PC-3 (cell line): ENCODE measurements at regions not wholly inside any gene's neighbourhood (a gene's known extent, or its start where the extent isn't known, plus 50 kb on each side); places are given as distances from the start of the nearest gene placed in this dataset.

Experiments used
- EZH2phosphoT487 ChIP-seq: fragments of 300-600 bp; sonication (generic); IDR thresholded peaks from 2 replicates; pipeline ENCODE4 v1.6.1; 2018; ENCODE audit warnings: mild to moderate bottlenecking, antibody characterized with exemption, low read length, borderline replicate concordance
- TF ChIP-seq, protein P1 (sequence below): fragments of 300-600 bp; sonication (generic); conservative IDR thresholded peaks from 2 replicates; pipeline ENCODE4 v1.5.1; 2017; ENCODE audit warnings: antibody characterized with exemption, low read depth, mild to moderate bottlenecking, low read length

DNA sequence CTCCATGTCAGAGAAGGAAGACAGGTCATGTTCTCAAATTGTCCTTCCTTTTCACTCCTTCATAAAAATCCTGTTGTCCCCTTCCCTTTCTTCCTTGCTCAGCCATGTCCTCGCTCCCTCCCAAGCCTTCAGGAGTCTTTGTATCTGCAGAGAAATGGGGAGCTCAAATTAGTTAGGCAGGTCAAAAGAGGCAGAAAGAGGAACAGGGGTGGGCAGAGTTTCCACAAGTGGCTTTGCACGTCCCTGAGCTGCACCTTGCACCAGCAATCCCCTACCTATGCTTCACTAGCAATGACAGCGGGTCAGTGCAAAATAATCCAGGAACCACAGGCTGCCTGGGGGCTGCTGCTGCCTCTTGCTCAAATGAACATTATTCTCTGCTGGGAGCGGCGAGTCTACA lies 152.1 kb upstream of the ITGA6 start:
- TF ChIP-seq, protein P1, sequence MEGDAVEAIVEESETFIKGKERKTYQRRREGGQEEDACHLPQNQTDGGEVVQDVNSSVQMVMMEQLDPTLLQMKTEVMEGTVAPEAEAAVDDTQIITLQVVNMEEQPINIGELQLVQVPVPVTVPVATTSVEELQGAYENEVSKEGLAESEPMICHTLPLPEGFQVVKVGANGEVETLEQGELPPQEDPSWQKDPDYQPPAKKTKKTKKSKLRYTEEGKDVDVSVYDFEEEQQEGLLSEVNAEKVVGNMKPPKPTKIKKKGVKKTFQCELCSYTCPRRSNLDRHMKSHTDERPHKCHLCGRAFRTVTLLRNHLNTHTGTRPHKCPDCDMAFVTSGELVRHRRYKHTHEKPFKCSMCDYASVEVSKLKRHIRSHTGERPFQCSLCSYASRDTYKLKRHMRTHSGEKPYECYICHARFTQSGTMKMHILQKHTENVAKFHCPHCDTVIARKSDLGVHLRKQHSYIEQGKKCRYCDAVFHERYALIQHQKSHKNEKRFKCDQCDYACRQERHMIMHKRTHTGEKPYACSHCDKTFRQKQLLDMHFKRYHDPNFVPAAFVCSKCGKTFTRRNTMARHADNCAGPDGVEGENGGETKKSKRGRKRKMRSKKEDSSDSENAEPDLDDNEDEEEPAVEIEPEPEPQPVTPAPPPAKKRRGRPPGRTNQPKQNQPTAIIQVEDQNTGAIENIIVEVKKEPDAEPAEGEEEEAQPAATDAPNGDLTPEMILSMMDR: no peak
- no peak for TF ChIP-seq EZH2phosphoT487
